Fibroblast of the aortic adventitia (primary cell): ENCODE measurements at regions not wholly inside any gene's neighbourhood (a gene's known extent, or its start where the extent isn't known, plus 50 kb on each side); places are given as distances from the start of the nearest gene placed in this dataset.

Experiments used
- DNase-seq: peaks from one replicate; pipeline ENCODE4 v3.0.0-alpha.2; 2010; ENCODE audit warnings: low read depth
- H3K4me3 ChIP-seq: 2 replicates; pipeline ENCODE4 v1.5.1; 2011; ENCODE audit warnings: low read depth, mild to moderate bottlenecking, control low read depth, low read length, moderate library complexity
- TF ChIP-seq, protein P1 (sequence below): IDR thresholded peaks from 2 replicates; pipeline ENCODE4 v1.5.1; 2011; ENCODE audit warnings: mild to moderate bottlenecking, low read length, control low read depth, inconsistent platforms; ENCODE audit not compliant: insufficient read depth

DNA sequence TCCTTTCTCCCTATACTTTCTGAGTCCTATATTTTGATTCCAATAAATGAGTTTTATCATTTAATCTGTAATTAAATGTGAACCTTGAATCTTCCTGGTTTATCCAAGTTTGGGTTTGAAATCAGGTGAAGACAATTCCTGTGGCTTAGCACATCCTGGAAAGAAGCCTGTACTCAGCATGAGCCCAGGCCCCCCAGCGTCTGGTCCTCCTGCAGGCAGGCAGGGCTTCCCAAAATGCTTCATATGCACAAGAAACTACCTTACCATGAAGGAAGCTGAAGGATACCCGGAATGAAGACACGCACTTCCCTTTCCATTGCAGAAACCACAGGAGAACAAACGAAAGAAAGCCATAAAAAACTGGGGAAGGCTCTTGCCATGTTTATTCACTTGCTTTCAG, 157.4 kb upstream of the PDE10A start:
- no peak overlapping the region for H3K4me3 ChIP-seq
- no peak for DNase-seq
- TF ChIP-seq, protein P1, sequence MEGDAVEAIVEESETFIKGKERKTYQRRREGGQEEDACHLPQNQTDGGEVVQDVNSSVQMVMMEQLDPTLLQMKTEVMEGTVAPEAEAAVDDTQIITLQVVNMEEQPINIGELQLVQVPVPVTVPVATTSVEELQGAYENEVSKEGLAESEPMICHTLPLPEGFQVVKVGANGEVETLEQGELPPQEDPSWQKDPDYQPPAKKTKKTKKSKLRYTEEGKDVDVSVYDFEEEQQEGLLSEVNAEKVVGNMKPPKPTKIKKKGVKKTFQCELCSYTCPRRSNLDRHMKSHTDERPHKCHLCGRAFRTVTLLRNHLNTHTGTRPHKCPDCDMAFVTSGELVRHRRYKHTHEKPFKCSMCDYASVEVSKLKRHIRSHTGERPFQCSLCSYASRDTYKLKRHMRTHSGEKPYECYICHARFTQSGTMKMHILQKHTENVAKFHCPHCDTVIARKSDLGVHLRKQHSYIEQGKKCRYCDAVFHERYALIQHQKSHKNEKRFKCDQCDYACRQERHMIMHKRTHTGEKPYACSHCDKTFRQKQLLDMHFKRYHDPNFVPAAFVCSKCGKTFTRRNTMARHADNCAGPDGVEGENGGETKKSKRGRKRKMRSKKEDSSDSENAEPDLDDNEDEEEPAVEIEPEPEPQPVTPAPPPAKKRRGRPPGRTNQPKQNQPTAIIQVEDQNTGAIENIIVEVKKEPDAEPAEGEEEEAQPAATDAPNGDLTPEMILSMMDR, result no peak

DNA sequence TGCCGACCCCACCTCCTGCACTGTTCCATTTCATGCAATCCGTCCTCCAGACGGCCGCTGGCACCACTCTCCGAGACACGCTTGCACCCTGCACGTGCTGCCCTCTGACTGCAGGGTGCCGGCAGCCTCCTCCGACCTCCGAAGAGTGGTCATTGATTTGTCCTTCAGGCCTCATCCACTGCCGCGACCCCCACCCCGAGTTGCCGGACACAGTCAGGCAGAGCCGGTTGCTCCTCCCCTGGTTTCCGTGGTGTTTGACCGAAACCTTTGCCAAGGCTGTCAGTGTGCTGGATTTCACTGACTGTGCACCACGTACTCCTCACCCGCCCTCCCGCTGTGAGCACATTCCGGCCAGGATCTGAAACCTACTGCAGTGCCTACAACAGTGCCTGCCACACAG, 156.4 kb upstream of the PDE10A start:
- TF ChIP-seq, protein P1, result no peak
- H3K4me3 ChIP-seq, result no peak overlapping the region
- no peak for DNase-seq

DNA sequence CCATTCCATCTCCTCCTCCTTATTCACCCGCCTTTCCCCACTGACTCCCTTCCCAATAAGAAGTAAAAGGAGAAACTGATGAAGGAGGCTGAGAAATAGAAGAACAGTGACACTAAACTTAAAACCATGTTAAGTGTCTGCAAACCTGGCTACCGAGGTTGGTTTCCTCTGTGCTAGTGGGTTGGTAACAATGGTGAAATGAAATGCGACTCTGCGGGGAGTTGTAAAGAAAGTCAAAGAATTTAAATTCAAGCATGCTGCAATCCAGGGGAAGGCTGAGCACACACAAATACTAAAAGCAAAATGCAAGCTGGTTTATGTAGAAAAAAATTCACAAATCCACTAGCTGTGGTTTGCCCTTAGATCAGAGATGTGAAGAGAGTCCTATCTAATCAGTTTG, 155.2 kb upstream of the PDE10A start:
- TF ChIP-seq, protein P1, result no peak
- no peak for DNase-seq
- H3K4me3 ChIP-seq, result no peak overlapping the region

DNA sequence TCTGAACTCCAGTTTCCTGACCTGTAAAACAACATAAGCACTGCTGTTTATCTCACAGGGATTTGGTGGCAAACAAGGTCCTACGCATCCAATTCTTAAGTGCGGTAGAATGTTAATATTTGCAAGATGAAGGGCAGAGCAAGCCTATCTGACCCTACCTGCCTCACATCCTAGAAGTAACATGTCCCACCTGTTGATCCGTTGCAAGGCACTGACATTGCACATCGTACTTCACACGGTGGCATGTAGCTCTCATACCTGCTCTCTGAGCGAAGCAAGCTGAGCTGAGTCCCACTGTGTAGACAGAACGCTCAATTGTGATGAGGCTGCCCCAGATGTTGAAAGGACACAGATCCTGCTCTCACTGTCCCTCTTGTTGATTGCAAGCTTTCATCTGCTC, 154.7 kb upstream of the PDE10A start:
- H3K4me3 ChIP-seq, result no peak overlapping the region
- no peak for DNase-seq
- TF ChIP-seq, protein P1, result no peak

DNA sequence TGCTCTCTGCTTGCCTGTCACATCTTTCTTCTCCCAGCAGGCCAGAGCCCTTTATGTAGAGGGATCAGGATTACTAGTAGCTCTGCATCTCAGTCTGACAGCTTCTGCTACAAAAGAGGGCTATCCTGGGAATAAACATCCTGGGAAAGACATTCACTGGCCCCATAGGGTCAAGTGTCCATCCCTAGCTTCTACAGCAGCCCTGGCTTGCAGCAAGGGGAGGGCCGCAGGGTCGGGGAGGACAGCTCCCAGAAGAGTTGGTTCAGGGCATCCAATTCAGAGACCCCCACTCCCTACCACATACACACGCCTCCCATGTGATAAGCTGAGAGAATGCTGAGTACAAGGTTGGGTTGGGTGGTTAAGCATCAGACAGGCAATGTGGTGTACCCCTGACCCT, 154.1 kb upstream of the PDE10A start:
- TF ChIP-seq, protein P1, result no peak
- no peak overlapping the region for H3K4me3 ChIP-seq
- DNase-seq, result no peak

DNA sequence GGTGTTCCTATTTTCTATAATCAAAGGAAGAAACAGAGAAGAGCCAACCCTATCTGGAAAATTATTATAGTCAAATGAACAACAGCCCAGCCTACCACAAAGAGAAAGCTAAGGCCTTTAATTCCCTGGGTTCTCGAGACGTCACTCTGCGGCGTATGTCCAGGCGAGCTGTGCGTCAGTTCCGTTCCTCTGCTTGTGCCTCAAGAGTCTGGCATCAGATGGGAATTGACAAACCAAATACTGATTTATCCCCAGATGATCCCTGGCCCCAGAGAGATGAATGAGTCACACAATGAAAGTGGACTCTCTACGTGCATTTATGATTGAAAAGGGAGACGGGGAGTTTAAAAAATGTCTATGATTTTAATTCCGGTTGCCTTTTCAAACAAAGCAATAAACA, 151.6 kb upstream of the PDE10A start:
- TF ChIP-seq, protein P1, result no peak
- no peak overlapping the region for H3K4me3 ChIP-seq
- DNase-seq, result no peak

DNA sequence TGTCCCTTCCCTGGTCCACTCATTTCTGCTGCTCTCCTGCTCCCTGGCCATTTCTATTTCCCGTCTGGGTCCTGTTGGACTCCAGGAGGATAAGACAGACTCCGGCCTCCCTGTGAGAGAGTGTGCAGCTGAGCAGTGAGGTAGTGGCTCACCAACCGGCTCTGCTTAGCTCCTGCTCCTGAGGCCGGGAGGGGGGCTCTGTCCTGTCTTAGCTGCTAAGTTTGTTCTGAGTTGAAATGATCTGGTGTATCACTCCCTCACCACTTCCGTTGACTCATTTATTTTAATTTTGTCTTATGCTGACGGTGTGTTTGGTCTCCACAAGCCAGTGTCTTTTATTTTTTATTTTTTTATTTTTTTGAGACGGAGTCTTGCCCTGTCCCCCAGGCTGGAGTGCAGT, 148.5 kb upstream of the PDE10A start:
- H3K4me3 ChIP-seq, result no peak overlapping the region
- TF ChIP-seq, protein P1, result no peak

More for the DNA sequence above, 148.5 kb upstream of the PDE10A start:
- DNase-seq, result no peak
